Keratinocyte (primary cell): ENCODE measurements at regions not wholly inside any gene's neighbourhood (a gene's known extent, or its start where the extent isn't known, plus 50 kb on each side); places are given as distances from the start of the nearest gene placed in this dataset.

Experiments
- DNase-seq: peaks from one replicate; pipeline ENCODE4 v3.0.0-alpha.2; 2011; ENCODE audit warnings: low read depth, missing footprints, low spot score
- FAIRE-seq: peaks from 2 replicates; lab custom pipeline; 2011; peaks lifted over from hg19 to GRCh38; lab: Jason Lieb, UNC
- H2AFZ ChIP-seq: 2 replicates; pipeline ENCODE4 v1.6.0; 2012; ENCODE audit warnings: low read length, control low read depth, inconsistent platforms; ENCODE audit not compliant: control insufficient read depth
- H3K27ac ChIP-seq: 2 replicates; pipeline ENCODE4 v1.5.1; 2011; ENCODE audit warnings: low read length; ENCODE audit not compliant: control insufficient read depth, insufficient read depth
- H3K27me3 ChIP-seq: 3 replicates; pipeline ENCODE4 v1.6.0; 2011; ENCODE audit warnings: low read length; ENCODE audit not compliant: control insufficient read depth, insufficient read depth; ENCODE audit errors: extremely low read depth
- H3K36me3 ChIP-seq, 2 experiments: 2 replicates in 1 of 2; 3 replicates in 1 of 2; pipeline ENCODE4 v1.5.1; 2011; ENCODE audit warnings: low read length in 2 of 2, mild to moderate bottlenecking in 1 of 2; ENCODE audit not compliant: control insufficient read depth in 2 of 2, insufficient read depth in 2 of 2; ENCODE audit errors: extremely low read depth in 1 of 2
- H3K4me1 ChIP-seq: 3 replicates; pipeline ENCODE4 v1.5.1; 2011; ENCODE audit warnings: low read length; ENCODE audit not compliant: control insufficient read depth, insufficient read depth; ENCODE audit errors: extremely low read depth
- H3K4me2 ChIP-seq: 3 replicates; pipeline ENCODE4 v1.6.0; 2011; ENCODE audit warnings: low read depth, low read length; ENCODE audit not compliant: control insufficient read depth, insufficient read depth; ENCODE audit errors: extremely low read depth
- H3K4me3 ChIP-seq, 3 experiments: fragments of 200-600 bp in 1 of 3; sonication (generic) in 1 of 3; 2 replicates in 2 of 3; 3 replicates in 1 of 3; pipeline ENCODE4 v1.5.1; 2011 to 2016; ENCODE audit warnings: low read length in 3 of 3, mild to moderate bottlenecking in 3 of 3, control low read depth in 2 of 3, inconsistent platforms in 1 of 3, low read depth in 1 of 3, mixed read lengths in 1 of 3, mixed run types in 1 of 3, moderate library complexity in 1 of 3; ENCODE audit not compliant: control insufficient read depth in 2 of 3, insufficient read depth in 2 of 3; ENCODE audit errors: extremely low read depth in 1 of 3
- H3K79me2 ChIP-seq: 2 replicates; pipeline ENCODE4 v1.6.0; 2012; ENCODE audit warnings: low read length; ENCODE audit not compliant: control insufficient read depth, insufficient read depth
- H3K9ac ChIP-seq: 3 replicates; pipeline ENCODE4 v1.6.0; 2011; ENCODE audit warnings: low read length; ENCODE audit not compliant: control insufficient read depth, insufficient read depth; ENCODE audit errors: extremely low read depth
- H3K9me1 ChIP-seq: 3 replicates; pipeline ENCODE4 v1.6.0; 2011; ENCODE audit warnings: low read length; ENCODE audit not compliant: control insufficient read depth, insufficient read depth; ENCODE audit errors: extremely low read depth
- H3K9me3 ChIP-seq: 2 replicates; pipeline ENCODE4 v1.5.1; 2012; ENCODE audit warnings: low read depth, low read length; ENCODE audit not compliant: control insufficient read depth
- H4K20me1 ChIP-seq: 3 replicates; pipeline ENCODE4 v1.6.0; 2011; ENCODE audit warnings: low read length; ENCODE audit not compliant: control insufficient read depth, insufficient read depth; ENCODE audit errors: extremely low read depth
- CTCF ChIP-seq, 3 experiments: IDR thresholded peaks in 1 of 3; conservative IDR thresholded peaks in 1 of 3; optimal IDR thresholded peaks in 1 of 3; 2 replicates in 2 of 3; 3 replicates in 1 of 3; pipeline versions ENCODE3 to v1.5.1; 2011; ENCODE audit warnings: low read length in 3 of 3, mild to moderate bottlenecking in 3 of 3, moderate library complexity in 2 of 3, control low read depth in 1 of 3, inconsistent platforms in 1 of 3; ENCODE audit not compliant: insufficient read depth in 2 of 3; ENCODE audit errors: extremely low read depth in 1 of 3
- EZH2 ChIP-seq: IDR thresholded peaks from one replicate; pipeline ENCODE4 v1.6.1; 2012; ENCODE audit warnings: inconsistent platforms, mild to moderate bottlenecking, low read length, moderate library complexity
- dilution Hi-C: fragments of 300-500 bp; cut with MboI; formaldehyde crosslinking; loops from one replicate; pipeline ENCODE4 v1.7.0; 2020; ENCODE audit warnings: low sequenced_read_pairs; ENCODE audit not compliant: extremely low pct_ligation_motif_present

DNA sequence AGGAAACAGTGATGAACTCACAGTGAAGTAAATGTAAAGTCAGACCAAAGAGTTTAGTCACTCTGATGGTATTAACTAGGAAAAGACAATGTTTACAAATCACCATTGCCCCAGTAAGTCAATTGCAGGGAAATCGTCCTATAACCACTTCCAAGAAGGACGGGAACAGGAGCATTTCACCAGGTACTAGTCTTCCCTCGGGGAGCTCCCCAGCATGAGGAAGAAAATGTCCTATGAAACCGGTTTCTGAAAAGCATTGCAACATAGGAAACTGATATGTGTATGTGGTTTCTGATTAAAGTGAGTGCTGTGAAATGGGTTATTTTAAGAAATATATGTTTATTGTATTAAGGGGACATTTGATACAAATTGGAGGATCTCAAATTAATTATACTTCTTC lies 626.7 kb upstream of the ADAMTS16 start:
- Histone ChIP-seq H3K9me1 (no peaks in the 10 kb centered on the region), H3K4me1 (no peaks in the 10 kb centered on the region), H2AFZ (no peak overlapping the region), H3K27ac (no peak overlapping the region), H3K36me3 (no peaks in the 10 kb centered on the region), H3K9ac (no peak overlapping the region), H3K4me2 (no peak overlapping the region), H3K27me3 (peaks cover 12% of the 10 kb centered on the region), H3K4me3 (no peak overlapping the region), H3K9me3 (no peaks in the 10 kb centered on the region), H4K20me1 (no peaks in the 10 kb centered on the region), H3K79me2 (no peaks in the 10 kb centered on the region)
- dilution Hi-C loops: no loop called here
- TF ChIP-seq EZH2 (no peak), CTCF (optimal IDR thresholded peaks at IDR 0.05 in 1 of 3, IDR thresholded peaks at IDR 0.05 in 1 of 3, conservative IDR thresholded peaks at IDR 0.05 in 1 of 3; ENCODE audit: extremely low read depth in 1 of 3, insufficient read depth in 2 of 3, low read length in 3 of 3) (no peak)
- DNase-seq: no peak
- no peak for FAIRE-seq

DNA sequence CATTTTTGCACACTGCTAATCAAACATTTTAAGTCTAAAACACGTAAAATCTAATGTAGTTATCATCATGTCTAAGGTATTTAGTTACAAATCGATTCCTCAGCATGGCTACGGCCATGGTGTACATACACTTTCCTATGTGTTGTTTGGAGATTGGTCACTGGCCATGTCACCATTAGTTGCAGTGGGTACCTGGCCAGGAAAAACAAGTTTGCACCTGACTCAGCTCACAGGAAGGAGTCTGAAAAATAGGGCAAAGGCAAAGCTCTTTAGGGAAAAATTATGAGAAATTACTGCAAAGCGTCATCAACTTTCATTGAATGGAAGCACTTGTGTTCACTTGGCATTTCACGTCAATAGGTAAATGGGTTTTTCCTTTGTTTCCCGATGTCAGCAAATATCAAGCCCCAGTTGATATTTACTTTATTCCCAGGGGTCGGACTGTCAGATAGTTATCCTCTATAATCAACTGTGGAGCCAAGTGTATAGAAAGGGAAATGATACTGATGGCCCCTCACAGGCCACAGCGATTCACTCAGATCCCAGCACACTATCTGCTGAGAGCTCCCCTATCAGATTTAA lies 626.0 kb upstream of the ADAMTS16 start:
- peaks cover 12% of the 10 kb centered on the region for H3K27me3 ChIP-seq
- FAIRE-seq (no peak), DNase-seq (no peak)
- H3K4me2 ChIP-seq: no peak overlapping the region
- no peak overlapping the region for H3K27ac ChIP-seq
- no peak overlapping the region for H3K4me3 ChIP-seq
- no peak overlapping the region for H2AFZ ChIP-seq
- H4K20me1 ChIP-seq: no peaks in the 10 kb centered on the region
- dilution Hi-C loops: no loop called here
- H3K9me3 ChIP-seq: no peaks in the 10 kb centered on the region
- H3K9ac ChIP-seq: no peak overlapping the region
- no peaks in the 10 kb centered on the region for H3K36me3 ChIP-seq
- H3K4me1 ChIP-seq: no peaks in the 10 kb centered on the region
- H3K79me2 ChIP-seq: no peaks in the 10 kb centered on the region
- no peak for TF ChIP-seq EZH2
- no peak for TF ChIP-seq CTCF (optimal IDR thresholded peaks at IDR 0.05 in 1 of 3, IDR thresholded peaks at IDR 0.05 in 1 of 3, conservative IDR thresholded peaks at IDR 0.05 in 1 of 3; ENCODE audit: extremely low read depth in 1 of 3, insufficient read depth in 2 of 3, low read length in 3 of 3)
- H3K9me1 ChIP-seq: no peaks in the 10 kb centered on the region
